HEK293T (cell line): ENCODE measurements at regions not wholly inside any gene's neighbourhood (a gene's known extent, or its start where the extent isn't known, plus 50 kb on each side); places are given as distances from the start of the nearest gene placed in this dataset.

Experiments
- CTCF ChIA-PET: fragments of 350-600 bp; formaldehyde crosslinking; extraction: SDS; loops from one replicate; lab custom pipeline; 2021; ENCODE audit warnings: antibody characterized with exemption, inconsistent platforms; lab: Yijun Ruan, JAX
- POLR2A ChIA-PET: fragments of 350-600 bp; formaldehyde crosslinking; extraction: SDS; loops from one replicate; lab custom pipeline; 2020; ENCODE audit warnings: antibody characterized with exemption, inconsistent platforms; lab: Yijun Ruan, JAX
- DNase-seq: peaks from one replicate; pipeline ENCODE4 v3.0.0; 2012; ENCODE audit warnings: mixed read lengths; ENCODE audit errors: extremely low spot score
- ARNT ChIP-seq: fragments of 450-650 bp; IDR thresholded peaks from 2 replicates; pipeline ENCODE4 v1.6.1; 2017; ENCODE audit warnings: mild to moderate bottlenecking
- BHLHE40 ChIP-seq: fragments of 450-650 bp; IDR thresholded peaks from 2 replicates; pipeline ENCODE4 v1.6.1; 2016; ENCODE audit warnings: mild to moderate bottlenecking, moderate library complexity, borderline replicate concordance
- CTBP1 ChIP-seq: fragments of 450-650 bp; IDR thresholded peaks from 2 replicates; pipeline ENCODE4 v1.6.1; 2016; ENCODE audit warnings: borderline replicate concordance
- ELF4 ChIP-seq: fragments of 450-650 bp; IDR thresholded peaks from 2 replicates; pipeline ENCODE4 v1.6.1; 2017; ENCODE audit warnings: antibody characterized with exemption
- FOXA1 ChIP-seq: fragments of 450-650 bp; IDR thresholded peaks from 2 replicates; pipeline ENCODE4 v1.6.1; 2016; ENCODE audit warnings: mild to moderate bottlenecking
- FOXK2 ChIP-seq: fragments of 450-650 bp; IDR thresholded peaks from 2 replicates; pipeline ENCODE4 v1.6.1; 2016; ENCODE audit warnings: mild to moderate bottlenecking
- FOXM1 ChIP-seq: fragments of 450-650 bp; IDR thresholded peaks from 2 replicates; pipeline ENCODE4 v1.6.1; 2017; ENCODE audit warnings: mild to moderate bottlenecking, borderline replicate concordance
- HDGF ChIP-seq: fragments of 450-650 bp; IDR thresholded peaks from 2 replicates; pipeline ENCODE4 v1.6.1; 2017; ENCODE audit warnings: antibody characterized with exemption, borderline replicate concordance
- L3MBTL2 ChIP-seq: fragments of 450-650 bp; conservative IDR thresholded peaks from 2 replicates; pipeline ENCODE4 v1.6.1; 2016; ENCODE audit warnings: mild to moderate bottlenecking
- LEF1 ChIP-seq: fragments of 450-650 bp; IDR thresholded peaks from 2 replicates; pipeline ENCODE4 v1.6.1; 2017; ENCODE audit warnings: mild to moderate bottlenecking, borderline replicate concordance
- NFRKB ChIP-seq: fragments of 450-650 bp; IDR thresholded peaks from 2 replicates; pipeline ENCODE4 v1.6.1; 2016; ENCODE audit warnings: mild to moderate bottlenecking, moderate library complexity
- PKNOX1 ChIP-seq: fragments of 450-650 bp; IDR thresholded peaks from 2 replicates; pipeline ENCODE4 v1.6.1; 2016
- SP1 ChIP-seq: fragments of 450-650 bp; IDR thresholded peaks from 2 replicates; pipeline ENCODE4 v1.6.1; 2017
- SUZ12 ChIP-seq: fragments of 450-650 bp; IDR thresholded peaks from 2 replicates; pipeline ENCODE4 v1.6.1; 2016; ENCODE audit warnings: mild to moderate bottlenecking
- TARDBP ChIP-seq: fragments of 450-650 bp; IDR thresholded peaks from 2 replicates; pipeline ENCODE4 v1.6.1; 2016
- ZNF384 ChIP-seq: fragments of 450-650 bp; IDR thresholded peaks from 2 replicates; pipeline ENCODE4 v1.6.1; 2016

- POLR2A ChIA-PET = no interaction called here
- TF ChIP-seq L3MBTL2 (no peak), ZNF384 (no peak), SP1 (no peak), FOXA1 (no peak), TARDBP (no peak), CTBP1 (no peak), FOXM1 (no peak), SUZ12 (no peak), HDGF (no peak), PKNOX1 (no peak), BHLHE40 (no peak), ELF4 (no peak), ARNT (no peak), LEF1 (no peak)
- DNase-seq = no peak
- CTCF ChIA-PET = no interaction called here
These were observed 903.2 kb downstream of the MCTP2 start for GRCh38 chr15:95134431-95135110.

- POLR2A ChIA-PET = no interaction called here
- CTCF ChIA-PET = no interaction called here
These were observed 907.4 kb downstream of the MCTP2 start for GRCh38 chr15:95138604-95139270.

GRCh38 chr15:95141486-95141885 is 910.1 kb downstream of the MCTP2 start:
- ChIA-PET POLR2A (no interaction called here), CTCF (no interaction called here)
- no peak for TF ChIP-seq NFRKB
- TF ChIP-seq SP1 = no peak
- no peak for TF ChIP-seq SUZ12
- TF ChIP-seq BHLHE40 = no peak
- no peak for TF ChIP-seq ARNT
- no peak for TF ChIP-seq HDGF
- TF ChIP-seq FOXK2 = no peak
- TF ChIP-seq ZNF384 = no peak
- TF ChIP-seq FOXM1 = no peak
- no peak for TF ChIP-seq LEF1
- TF ChIP-seq CTBP1 = no peak
- TF ChIP-seq TARDBP = no peak
- TF ChIP-seq L3MBTL2 = no peak
- no peak for TF ChIP-seq PKNOX1
- TF ChIP-seq ELF4 = no peak
- no peak for TF ChIP-seq FOXA1
- no peak for DNase-seq

More at GRCh38 chr15:95138604-95139270, 907.4 kb downstream of the MCTP2 start:
- DNase-seq = no peak
- TF ChIP-seq FOXM1 (no peak), ARNT (no peak), ELF4 (no peak), L3MBTL2 (no peak)

GRCh38 chr15:95142531-95142930 is 911.2 kb downstream of the MCTP2 start:
- ChIA-PET POLR2A (no interaction called here), CTCF (no interaction called here)
- DNase-seq = no peak
- TF ChIP-seq SUZ12 = no peak
- TF ChIP-seq SP1 = no peak
- no peak for TF ChIP-seq ELF4
- TF ChIP-seq PKNOX1 = no peak
- no peak for TF ChIP-seq FOXK2
- TF ChIP-seq TARDBP = no peak
- no peak for TF ChIP-seq ZNF384
- TF ChIP-seq L3MBTL2 = no peak
- TF ChIP-seq LEF1 = no peak
- no peak for TF ChIP-seq ARNT
- no peak for TF ChIP-seq BHLHE40
- no peak for TF ChIP-seq FOXM1
- TF ChIP-seq NFRKB = no peak

GRCh38 chr15:95146481-95146880 is 915.1 kb downstream of the MCTP2 start:
- DNase-seq = no peak
- ChIA-PET POLR2A (no interaction called here), CTCF (interaction anchor here (1.0 kb wide), 1 partner anchor 480 kb away, joined by 3 read pairs; no protein-coding TSS in a partner anchor)
- no peak for TF ChIP-seq TARDBP
- no peak for TF ChIP-seq LEF1
- TF ChIP-seq HDGF = no peak
- no peak for TF ChIP-seq ELF4
- no peak for TF ChIP-seq ZNF384
- no peak for TF ChIP-seq SP1
- TF ChIP-seq PKNOX1 = no peak
- no peak for TF ChIP-seq NFRKB
- TF ChIP-seq FOXA1 = no peak
- no peak for TF ChIP-seq FOXM1
- TF ChIP-seq FOXK2 = no peak
- TF ChIP-seq L3MBTL2 = no peak
- no peak for TF ChIP-seq BHLHE40
- TF ChIP-seq ARNT = no peak
- no peak for TF ChIP-seq SUZ12
- TF ChIP-seq CTBP1 = no peak
